HepG2 (cell line): ENCODE measurements at regions not wholly inside any gene's neighbourhood (a gene's known extent, or its start where the extent isn't known, plus 50 kb on each side); places are given as distances from the start of the nearest gene placed in this dataset.

Source experiments
- ATAC-seq: fragments of 200-7000 bp; cut with Tn5 transposase; 3 replicates; pipeline ENCODE4 v1.9.1; 2020; ENCODE audit warnings: mild to moderate bottlenecking, moderate library complexity
- BruUV-seq: library from RNA; stranded (reverse); fragments of 400-500 nt; replicated peaks from 2 replicates; lab custom pipeline; 2021; lab: Mats Ljungman, UMichigan
- CTCF ChIA-PET: fragments of 300-600 bp; formaldehyde crosslinking; extraction: SDS; loops from one replicate; lab custom pipeline; 2021; ENCODE audit warnings: low total read pairs, inconsistent platforms, low intra/inter-chr PET ratio; lab: Yijun Ruan, JAX
- POLR2A ChIA-PET: fragments of 350-600 bp; sonication (Branson Sonifier 250); formaldehyde crosslinking; loops from one replicate; lab custom pipeline; 2020; ENCODE audit warnings: antibody characterized with exemption, inconsistent platforms; lab: Yijun Ruan, JAX
- DNase-seq: peaks from one replicate; pipeline ENCODE4 v3.0.0-alpha.2; 2015; ENCODE audit warnings: low spot score
- FAIRE-seq: peaks from 3 replicates; lab custom pipeline; 2011; peaks lifted over from hg19 to GRCh38; lab: Jason Lieb, UNC
- H2AFZ ChIP-seq: one replicate; pipeline ENCODE4 v1.6.1; 2011; ENCODE audit warnings: low read length, inconsistent platforms
- H3K27ac ChIP-seq: fragments of 300-600 bp; 3 replicates; pipeline ENCODE4 v1.8.0; 2011; ENCODE audit warnings: mixed run types, mild to moderate bottlenecking, mixed read lengths, low read length, inconsistent platforms; ENCODE audit not compliant: insufficient read depth; ENCODE audit errors: extremely low read length
- H3K27me3 ChIP-seq, 2 experiments: fragments of 200-600 bp in 1 of 2; 2 replicates in 1 of 2; 3 replicates in 1 of 2; pipeline versions ENCODE4 v1.6.0 to v1.8.0; 2011; ENCODE audit warnings: low read length in 2 of 2, mild to moderate bottlenecking in 2 of 2, moderate library complexity in 2 of 2, inconsistent platforms in 1 of 2; ENCODE audit not compliant: insufficient read depth in 2 of 2, control insufficient read depth in 1 of 2
- H3K36me3 ChIP-seq, 2 experiments: fragments of 200-600 bp in 1 of 2; replicated peaks in 1 of 2; 2 replicates in 1 of 2; 3 replicates in 1 of 2; pipeline versions ENCODE4 v1.5.1 to v1.8.0; 2011; ENCODE audit warnings: low read length in 2 of 2, inconsistent platforms in 1 of 2; ENCODE audit not compliant: insufficient read depth in 2 of 2, control insufficient read depth in 1 of 2
- H3K4me1 ChIP-seq: 2 replicates; pipeline ENCODE4 v1.5.1; 2012; ENCODE audit warnings: low read length, inconsistent platforms; ENCODE audit not compliant: insufficient read depth
- H3K4me2 ChIP-seq: 2 replicates; pipeline ENCODE4 v1.6.0; 2011; ENCODE audit warnings: low read depth, low read length, inconsistent platforms
- H3K4me3 ChIP-seq, 3 experiments: fragments of 200-600 bp in 1 of 3; sonication (generic), shearing (Covaris generic) in 1 of 3; replicated peaks in 1 of 3; 2 replicates each; pipeline ENCODE4 v1.5.1; 2011 to 2016; ENCODE audit warnings: low read length in 3 of 3, inconsistent platforms in 2 of 3, low read depth in 2 of 3, mild to moderate bottlenecking in 2 of 3, control low read depth in 1 of 3, mixed read lengths in 1 of 3; ENCODE audit not compliant: insufficient read depth in 1 of 3
- H3K79me2 ChIP-seq: one replicate; pipeline ENCODE4 v1.6.1; 2011; ENCODE audit warnings: low read length, inconsistent platforms; ENCODE audit not compliant: insufficient read depth
- H3K9ac ChIP-seq: 2 replicates; pipeline ENCODE4 v1.6.0; 2011; ENCODE audit warnings: mild to moderate bottlenecking, low read depth, low read length, inconsistent platforms; ENCODE audit not compliant: insufficient read depth
- H3K9me3 ChIP-seq: 2 replicates; pipeline ENCODE4 v1.5.1; 2012; ENCODE audit warnings: mild to moderate bottlenecking, low read length
- H4K20me1 ChIP-seq: 2 replicates; pipeline ENCODE4 v1.6.0; 2011; ENCODE audit warnings: inconsistent platforms, mild to moderate bottlenecking, low read length, moderate library complexity; ENCODE audit not compliant: insufficient read depth
- ATRX ChIP-seq: sonication (generic); formaldehyde crosslinking; IDR thresholded peaks from 2 replicates; pipeline ENCODE4 v1.4.0; 2020; ENCODE audit warnings: missing genetic modification reagents, borderline replicate concordance
- MAFF ChIP-seq: IDR thresholded peaks from 2 replicates; pipeline ENCODE4 v1.6.1; 2011; ENCODE audit warnings: low read depth, low read length, improper control_type of control experiment
- PRDM10 ChIP-seq: sonication (generic); formaldehyde crosslinking; IDR thresholded peaks from 2 replicates; pipeline ENCODE4 v1.4.0; 2020; ENCODE audit warnings: low read depth, missing genetic modification reagents
- THAP11 ChIP-seq: IDR thresholded peaks from 2 replicates; pipeline ENCODE4 v1.6.1; 2016; ENCODE audit warnings: missing biosample characterization, missing genetic modification reagents
- WGBS: methylation state at CpG from one replicate; pipeline ENCODE4 v1.1.6; 2017; ENCODE audit warnings: low lambda C conversion rate; 5-methylcytosine and 5-hydroxymethylcytosine counted together
- in situ Hi-C: cut with HindIII; loops from 2 replicates; pipeline ENCODE4 v1.10.0; 2017; ENCODE audit warnings: low pct_unique_long_range_greater_than_20kb; ENCODE audit not compliant: extremely low pct_ligation_motif_present
- intact Hi-C: fragments of 100-400 bp; cut with micrococcal nuclease; formaldehyde crosslinking; loops from one replicate; pipeline ENCODE4 v1.10.0; 2022; ENCODE audit not compliant: unreplicated experiment
- TF ChIP-seq, protein P1 (sequence below): sonication (generic); formaldehyde crosslinking; IDR thresholded peaks from 2 replicates; pipeline ENCODE4 v1.5.0; 2020; ENCODE audit warnings: missing genetic modification reagents

- no peak for ATAC-seq
- no peak overlapping the region for H3K4me3 ChIP-seq
- no peaks in the 10 kb centered on the region for H3K4me1 ChIP-seq
- no TSS peak for BruUV-seq
- ChIA-PET CTCF (no interaction called here), POLR2A (no interaction called here)
- no peak overlapping the region for H2AFZ ChIP-seq
- no peak for DNase-seq
- H3K27ac ChIP-seq, result no peak overlapping the region
- H3K4me2 ChIP-seq, result no peak overlapping the region
- no peaks in the 10 kb centered on the region for H3K27me3 ChIP-seq
- no peaks in the 10 kb centered on the region for H3K36me3 ChIP-seq
- H3K9me3 ChIP-seq, result peaks cover 79% of the 10 kb centered on the region
- intact Hi-C loops, result no loop called here
- no peak for FAIRE-seq
- no peak for TF ChIP-seq PRDM10 (CRISPR knock-in tag)
- TF ChIP-seq, protein P1, sequence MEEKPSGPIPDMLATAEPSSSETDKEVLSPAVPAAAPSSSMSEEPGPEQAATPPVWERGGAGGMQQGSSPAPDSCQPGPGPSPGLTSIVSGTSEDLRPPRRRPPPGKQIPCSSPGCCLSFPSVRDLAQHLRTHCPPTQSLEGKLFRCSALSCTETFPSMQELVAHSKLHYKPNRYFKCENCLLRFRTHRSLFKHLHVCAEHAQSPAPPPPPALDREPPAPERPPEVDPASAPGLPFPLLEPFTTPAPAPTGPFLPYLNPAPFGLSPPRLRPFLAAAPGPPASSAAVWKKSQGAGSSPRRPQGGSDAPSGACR (CRISPR knock-in tag), result no peak
- TF ChIP-seq ATRX (CRISPR knock-in tag), result no peak
- no peak for TF ChIP-seq THAP11 (CRISPR knock-in tag)
- TF ChIP-seq MAFF, result no peak
- no peaks in the 10 kb centered on the region for H3K79me2 ChIP-seq
- 2% methylated on average over 3 of the region's 3 CpGs for WGBS
- in situ Hi-C loops, result no loop called here
- H3K9ac ChIP-seq, result no peak overlapping the region
- no peaks in the 10 kb centered on the region for H4K20me1 ChIP-seq
Observed at GRCh38 chr16:64809876-64810629, 311.8 kb downstream of the CDH11 start.
